NT2/D1 (cell line): ENCODE measurements at regions not wholly inside any gene's neighbourhood (a gene's known extent, or its start where the extent isn't known, plus 50 kb on each side); places are given as distances from the start of the nearest gene placed in this dataset.

Experiments
- DNase-seq: peaks from one replicate; pipeline ENCODE4 v3.0.0-alpha.2; 2011; ENCODE audit warnings: low read depth, low spot score
- H3K27me3 ChIP-seq: 2 replicates; pipeline ENCODE4 v1.6.0; 2011; ENCODE audit warnings: mild to moderate bottlenecking; ENCODE audit not compliant: insufficient read length, insufficient read depth
- H3K36me3 ChIP-seq: 2 replicates; pipeline ENCODE4 v1.6.1; 2011; ENCODE audit warnings: mild to moderate bottlenecking, low read length, mixed read lengths; ENCODE audit not compliant: insufficient read depth, insufficient read length
- H3K4me1 ChIP-seq: 2 replicates; pipeline ENCODE4 v1.5.1; 2011; ENCODE audit not compliant: insufficient read depth, insufficient read length
- H3K4me3 ChIP-seq: 2 replicates; pipeline ENCODE4 v1.5.1; 2011; ENCODE audit warnings: low read depth; ENCODE audit not compliant: insufficient read length
- H3K9ac ChIP-seq: 2 replicates; pipeline ENCODE4 v1.6.0; 2011; ENCODE audit warnings: low read depth; ENCODE audit not compliant: insufficient read length
- H3K9me3 ChIP-seq: 2 replicates; pipeline ENCODE4 v1.5.1; 2011; ENCODE audit warnings: mild to moderate bottlenecking, low read length; ENCODE audit not compliant: insufficient read depth
- SUZ12 ChIP-seq: IDR thresholded peaks from 2 replicates; pipeline ENCODE4 v1.6.1; 2011; ENCODE audit not compliant: insufficient read length, insufficient read depth; ENCODE audit errors: extremely low read depth
- YY1 ChIP-seq: IDR thresholded peaks from 2 replicates; pipeline ENCODE4 v1.6.1; 2011; ENCODE audit not compliant: insufficient read length, insufficient read depth
- ZNF274 ChIP-seq: IDR thresholded peaks from 2 replicates; pipeline ENCODE4 v1.6.1; 2011; ENCODE audit warnings: mild to moderate bottlenecking, low read depth, low read length

DNA sequence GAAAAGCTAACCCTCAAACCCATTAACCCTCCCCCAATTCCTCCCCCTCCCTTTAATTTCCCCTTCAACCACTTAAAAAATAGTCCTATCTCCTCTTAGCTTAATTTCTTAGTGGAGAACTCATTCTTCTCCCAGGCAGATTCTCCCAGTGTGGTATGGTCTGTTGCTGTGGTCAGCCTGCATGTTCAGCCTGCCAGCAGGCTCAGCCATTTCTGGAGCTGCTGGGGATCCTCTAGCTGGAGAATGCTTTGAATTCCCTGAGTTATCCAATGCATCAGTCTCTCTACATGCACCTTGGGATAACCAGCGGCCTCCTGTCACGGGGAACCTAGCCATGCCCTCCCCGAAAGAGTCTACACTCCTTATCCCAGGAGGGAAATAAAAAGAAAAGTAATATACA is 375.4 kb upstream of the RSPO3 start:
- no peak overlapping the region for H3K4me3 ChIP-seq
- no peak overlapping the region for H3K9ac ChIP-seq
- H3K36me3 ChIP-seq: no peaks in the 10 kb centered on the region
- H3K4me1 ChIP-seq: no peaks in the 10 kb centered on the region
- no peaks in the 10 kb centered on the region for H3K9me3 ChIP-seq
- TF ChIP-seq SUZ12 (no peak), YY1 (no peak), ZNF274 (no peak)
- no peak for DNase-seq
- H3K27me3 ChIP-seq: no peaks in the 10 kb centered on the region

DNA sequence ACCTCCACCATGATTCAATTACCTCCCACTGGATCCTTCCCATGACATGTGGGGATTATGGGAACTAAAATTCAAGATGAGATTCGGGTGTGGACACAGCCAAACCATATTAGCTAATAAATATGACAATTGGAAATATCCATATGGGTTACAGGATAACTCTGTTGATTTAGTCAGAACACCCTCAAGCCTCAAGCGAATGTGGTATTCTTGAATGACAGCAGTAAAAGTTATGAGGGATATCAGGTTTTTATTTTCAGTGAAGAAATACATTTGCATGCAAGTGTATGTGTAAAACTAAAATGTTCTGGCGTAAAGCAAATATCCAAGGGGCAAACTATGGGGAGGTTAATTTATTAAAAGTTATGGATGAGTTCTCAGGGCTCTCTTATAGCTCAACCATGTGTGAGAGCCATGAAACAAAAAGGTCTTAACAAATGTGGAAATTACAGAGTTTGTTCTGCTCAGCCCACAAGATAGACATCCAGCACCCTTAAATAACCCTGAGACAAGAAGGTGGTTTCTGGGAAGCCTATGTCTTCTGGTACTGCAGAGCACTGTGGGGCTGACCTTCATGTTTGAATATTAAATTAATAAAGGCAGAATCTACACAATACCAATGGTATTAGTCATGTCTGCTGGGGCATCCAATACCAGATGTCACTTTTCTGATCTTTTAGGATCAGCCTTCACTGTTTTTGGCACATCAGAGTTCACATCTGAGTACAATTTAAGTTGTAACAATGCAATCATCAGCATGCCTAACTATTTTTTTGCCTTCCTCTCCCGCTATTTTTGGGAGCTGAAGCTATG is 370.5 kb upstream of the RSPO3 start:
- TF ChIP-seq YY1 (no peak), ZNF274 (no peak), SUZ12 (no peak)
- Histone ChIP-seq H3K36me3 (no peaks in the 10 kb centered on the region), H3K27me3 (no peaks in the 10 kb centered on the region), H3K9ac (no peak overlapping the region), H3K4me1 (no peaks in the 10 kb centered on the region), H3K9me3 (no peaks in the 10 kb centered on the region), H3K4me3 (no peak overlapping the region)
- DNase-seq: no peak

DNA sequence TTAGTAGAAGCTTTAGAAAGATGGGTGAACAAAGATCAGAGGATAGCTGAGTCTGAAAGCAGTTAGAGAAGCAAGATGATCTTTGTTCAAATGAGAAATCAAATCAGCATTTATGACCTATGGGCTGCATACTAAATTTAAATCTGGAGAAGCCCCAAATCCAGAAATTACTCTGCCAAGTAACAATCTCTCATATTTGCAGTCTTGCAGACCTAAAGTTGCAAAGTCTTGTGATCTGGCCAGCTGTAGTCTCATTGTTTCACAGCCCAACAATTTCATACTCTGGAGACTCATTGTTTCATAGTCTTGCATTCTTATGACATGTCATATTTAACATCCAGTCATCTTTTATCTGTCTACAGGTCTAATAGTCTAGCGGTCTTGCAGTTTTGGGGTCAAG is 364.9 kb upstream of the RSPO3 start:
- Histone ChIP-seq H3K9ac (no peak overlapping the region), H3K36me3 (no peaks in the 10 kb centered on the region)
- no peak for DNase-seq

DNA sequence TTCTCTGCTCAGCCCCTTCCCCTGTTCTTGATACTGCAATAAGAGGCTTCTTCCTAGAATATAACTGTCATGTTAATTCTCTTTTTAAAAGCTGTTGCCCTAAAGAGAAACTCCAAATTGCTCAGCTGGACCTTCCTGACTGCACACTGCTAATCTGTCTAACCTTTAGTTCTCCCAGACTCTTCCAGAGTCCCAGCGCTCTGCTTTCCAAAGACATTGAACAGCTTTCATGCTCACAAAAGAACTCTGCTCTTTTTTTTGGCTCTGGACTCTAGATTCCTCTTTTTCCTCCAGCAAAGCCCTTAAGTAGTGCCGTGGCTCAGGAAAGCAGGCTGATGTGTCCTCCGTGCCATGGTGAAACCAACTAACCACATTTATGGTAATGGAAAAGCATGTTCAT is 356.6 kb upstream of the RSPO3 start:
- Histone ChIP-seq H3K9ac (no peak overlapping the region), H3K27me3 (no peaks in the 10 kb centered on the region), H3K4me3 (no peak overlapping the region), H3K4me1 (no peaks in the 10 kb centered on the region), H3K9me3 (no peaks in the 10 kb centered on the region), H3K36me3 (no peaks in the 10 kb centered on the region)
- no peak for DNase-seq
- TF ChIP-seq ZNF274 (no peak), SUZ12 (no peak), YY1 (no peak)

More for the DNA sequence above, 364.9 kb upstream of the RSPO3 start:
- H3K4me1 ChIP-seq: no peaks in the 10 kb centered on the region
- H3K4me3 ChIP-seq: no peak overlapping the region
- H3K27me3 ChIP-seq: no peaks in the 10 kb centered on the region
- TF ChIP-seq YY1: no peak
- TF ChIP-seq ZNF274: no peak
- TF ChIP-seq SUZ12: no peak
- H3K9me3 ChIP-seq: no peaks in the 10 kb centered on the region

DNA sequence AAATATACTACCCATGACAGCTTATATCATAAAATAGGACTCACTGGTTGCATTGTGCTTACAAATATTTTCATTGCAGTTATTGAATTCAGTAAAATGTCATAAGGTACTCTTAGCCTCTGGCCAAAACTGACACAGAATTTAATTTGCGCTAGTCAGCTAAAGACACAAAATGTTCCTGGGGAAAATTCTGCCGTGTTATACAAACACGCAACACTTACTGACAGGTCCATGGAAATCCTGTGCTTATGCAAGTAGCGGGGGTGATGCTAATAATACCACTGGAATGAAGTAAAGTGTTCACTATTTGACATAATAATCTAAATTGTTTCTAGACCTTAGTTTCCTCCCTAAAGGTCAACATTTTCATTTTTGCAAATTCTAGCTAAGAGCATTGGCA is 354.4 kb upstream of the RSPO3 start:
- Histone ChIP-seq H3K36me3 (no peaks in the 10 kb centered on the region), H3K4me1 (no peaks in the 10 kb centered on the region), H3K4me3 (no peak overlapping the region), H3K27me3 (no peaks in the 10 kb centered on the region), H3K9me3 (no peaks in the 10 kb centered on the region), H3K9ac (no peak overlapping the region)
- TF ChIP-seq ZNF274 (no peak), YY1 (no peak), SUZ12 (no peak)
- no peak for DNase-seq

DNA sequence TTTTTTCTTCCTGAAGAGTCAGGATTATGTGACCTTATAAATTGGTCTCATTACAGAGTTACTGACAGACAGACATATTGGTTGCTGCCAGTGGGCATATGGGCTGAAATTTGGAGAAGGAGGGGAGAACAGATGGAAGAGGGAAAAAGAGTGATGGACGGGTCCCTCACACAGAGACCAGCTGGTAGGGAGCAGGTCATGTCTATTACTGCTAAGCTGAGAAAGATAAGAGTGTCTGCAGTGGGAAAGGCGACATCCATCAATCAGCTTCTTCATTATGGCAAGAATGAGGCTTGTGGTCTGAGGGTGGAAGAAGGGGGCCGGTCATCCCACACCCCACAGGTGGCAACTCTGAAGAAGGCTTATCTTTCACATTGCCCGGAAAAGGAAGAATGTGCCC is 353.8 kb upstream of the RSPO3 start:
- Histone ChIP-seq H3K27me3 (no peaks in the 10 kb centered on the region), H3K36me3 (no peaks in the 10 kb centered on the region), H3K4me1 (no peaks in the 10 kb centered on the region), H3K9ac (no peak overlapping the region), H3K4me3 (no peak overlapping the region), H3K9me3 (no peaks in the 10 kb centered on the region)
- TF ChIP-seq SUZ12 (no peak), ZNF274 (no peak), YY1 (no peak)
- no peak for DNase-seq

DNA sequence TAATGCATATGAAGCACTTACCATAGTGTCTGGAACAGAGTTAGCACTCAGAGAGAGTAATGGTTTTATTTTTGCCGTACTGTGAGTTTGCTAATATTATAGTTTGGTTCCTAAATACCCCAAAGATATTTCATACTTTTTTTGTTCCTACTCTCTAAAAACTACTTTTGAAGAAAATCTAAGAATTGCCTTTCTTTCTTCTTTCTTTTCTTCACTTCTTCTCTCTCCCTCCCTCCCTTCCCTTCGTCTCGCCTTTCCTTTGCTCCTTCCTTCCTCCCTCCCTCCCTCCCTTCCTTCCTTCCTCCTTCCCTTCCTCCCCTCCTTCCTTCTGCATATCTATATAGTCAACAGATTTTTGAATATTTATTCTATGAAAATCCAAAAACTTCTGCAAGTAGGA is 351.7 kb upstream of the RSPO3 start:
- H3K4me1 ChIP-seq: no peaks in the 10 kb centered on the region
- no peak for DNase-seq
- no peak overlapping the region for H3K9ac ChIP-seq
- H3K36me3 ChIP-seq: no peaks in the 10 kb centered on the region
- H3K27me3 ChIP-seq: no peaks in the 10 kb centered on the region
- no peak for TF ChIP-seq ZNF274
- TF ChIP-seq YY1: no peak
- no peak for TF ChIP-seq SUZ12
- H3K9me3 ChIP-seq: no peaks in the 10 kb centered on the region
- H3K4me3 ChIP-seq: no peak overlapping the region
